Smooth muscle cell (in vitro differentiated cells): ENCODE measurements at regions not wholly inside any gene's neighbourhood (a gene's known extent, or its start where the extent isn't known, plus 50 kb on each side); places are given as distances from the start of the nearest gene placed in this dataset.

ENCODE experiments used
- DNase-seq: peaks from one replicate; lab custom pipeline; 2025; ENCODE audit not compliant: unreplicated experiment; lab: John Stamatoyannopoulos, UW
- H2AFZ ChIP-seq: fragments of 200-600 bp; sonication (generic); 2 replicates; pipeline ENCODE4 v1.6.0; 2016; ENCODE audit warnings: antibody characterized with exemption, low read depth, mild to moderate bottlenecking
- H3F3A ChIP-seq: fragments of 200-600 bp; sonication (generic); 2 replicates; pipeline ENCODE4 v1.6.0; 2017; ENCODE audit warnings: antibody characterized with exemption, low read depth
- H3K27ac ChIP-seq: fragments of 200-600 bp; sonication (generic); 2 replicates; pipeline ENCODE4 v1.5.1; 2016; ENCODE audit warnings: low read depth, mild to moderate bottlenecking
- H3K27me3 ChIP-seq: fragments of 200-600 bp; sonication (generic); 2 replicates; pipeline ENCODE4 v1.6.1; 2016; ENCODE audit warnings: low read depth, mild to moderate bottlenecking
- H3K36me3 ChIP-seq: fragments of 200-600 bp; sonication (generic); 2 replicates; pipeline ENCODE4 v1.5.1; 2016; ENCODE audit warnings: low read depth
- H3K4me1 ChIP-seq: fragments of 200-600 bp; sonication (generic); 2 replicates; pipeline ENCODE4 v1.5.1; 2016; ENCODE audit warnings: low read depth
- H3K4me2 ChIP-seq: fragments of 200-600 bp; sonication (generic); 2 replicates; pipeline ENCODE4 v1.6.0; 2016; ENCODE audit warnings: mild to moderate bottlenecking
- H3K4me3 ChIP-seq: fragments of 200-600 bp; sonication (generic); 2 replicates; pipeline ENCODE4 v1.5.1; 2016; ENCODE audit warnings: mild to moderate bottlenecking
- H3K79me2 ChIP-seq: fragments of 200-600 bp; sonication (generic); 2 replicates; pipeline ENCODE4 v1.6.0; 2016; ENCODE audit warnings: low read depth, mild to moderate bottlenecking
- H3K9ac ChIP-seq: fragments of 200-600 bp; sonication (generic); 2 replicates; pipeline ENCODE4 v1.6.0; 2016; ENCODE audit warnings: low read depth
- H3K9me3 ChIP-seq: fragments of 200-600 bp; sonication (generic); replicated peaks from 2 replicates; pipeline ENCODE4 v1.5.1; 2016; ENCODE audit warnings: low read depth
- H4K20me1 ChIP-seq: fragments of 200-600 bp; sonication (generic); 2 replicates; pipeline ENCODE4 v1.6.0; 2016; ENCODE audit warnings: low read depth
- CTCF ChIP-seq: fragments of 200-600 bp; sonication (generic); IDR thresholded peaks from 2 replicates; pipeline ENCODE4 v1.5.1; 2017; ENCODE audit warnings: borderline replicate concordance, mild to moderate bottlenecking, antibody characterized with exemption; ENCODE audit not compliant: insufficient read depth, poor library complexity, severe bottlenecking
- WGBS: methylation state at CpG from one replicate; pipeline ENCODE4 v1.1.7; 2016; ENCODE audit warnings: low lambda C conversion rate; 5-methylcytosine and 5-hydroxymethylcytosine counted together

GRCh38 chr10:28954211-28954610, 276.9 kb downstream of the BAMBI start:
- H3K79me2 ChIP-seq = no peaks in the 10 kb centered on the region
- no peak overlapping the region for H3K4me3 ChIP-seq
- no peaks in the 10 kb centered on the region for H3K27me3 ChIP-seq
- H3K4me2 ChIP-seq = peak overlapping the region; percentile 18
- 54% methylated on average over 2 of the region's 2 CpGs for WGBS
- H3K4me1 ChIP-seq = peaks cover 10% of the 10 kb centered on the region
- H3K9me3 ChIP-seq = no peaks in the 10 kb centered on the region
- no peak for DNase-seq
- H3K9ac ChIP-seq = no peak overlapping the region
- no peak overlapping the region for H2AFZ ChIP-seq
- H3F3A ChIP-seq = no peaks in the 10 kb centered on the region
- H3K36me3 ChIP-seq = no peaks in the 10 kb centered on the region
- H3K27ac ChIP-seq = no peak overlapping the region
- no peak for TF ChIP-seq CTCF
- H4K20me1 ChIP-seq = no peaks in the 10 kb centered on the region

- no peak overlapping the region for H2AFZ ChIP-seq
- DNase-seq = no peak
- no peaks in the 10 kb centered on the region for H4K20me1 ChIP-seq
- no peaks in the 10 kb centered on the region for H3K27me3 ChIP-seq
- no peak overlapping the region for H3K9ac ChIP-seq
- H3F3A ChIP-seq = no peaks in the 10 kb centered on the region
- no peak overlapping the region for H3K4me3 ChIP-seq
- H3K4me2 ChIP-seq = no peak overlapping the region
- H3K36me3 ChIP-seq = no peaks in the 10 kb centered on the region
- peaks cover 10% of the 10 kb centered on the region for H3K4me1 ChIP-seq
- H3K9me3 ChIP-seq = no peaks in the 10 kb centered on the region
- no peaks in the 10 kb centered on the region for H3K79me2 ChIP-seq
- no peak for TF ChIP-seq CTCF
- no peak overlapping the region for H3K27ac ChIP-seq
Observed at GRCh38 chr10:28958468-28958867, 281.1 kb downstream of the BAMBI start.

GRCh38 chr10:28959850-28960501, 282.7 kb downstream of the BAMBI start:
- no peak overlapping the region for H3K9ac ChIP-seq
- peak overlapping the region; percentile 14 for H3K4me2 ChIP-seq
- H3K4me1 ChIP-seq = no peaks in the 10 kb centered on the region
- H3K9me3 ChIP-seq = no peaks in the 10 kb centered on the region
- 91% methylated on average over 7 of the region's 7 CpGs for WGBS
- H3F3A ChIP-seq = no peaks in the 10 kb centered on the region
- peak overlapping the region; percentile 70 for H2AFZ ChIP-seq
- H3K79me2 ChIP-seq = no peaks in the 10 kb centered on the region
- DNase-seq = no peak
- no peak overlapping the region for H3K27ac ChIP-seq
- H3K27me3 ChIP-seq = no peaks in the 10 kb centered on the region
- no peaks in the 10 kb centered on the region for H3K36me3 ChIP-seq
- no peak overlapping the region for H3K4me3 ChIP-seq
- no peaks in the 10 kb centered on the region for H4K20me1 ChIP-seq
- no peak for TF ChIP-seq CTCF

- Histone ChIP-seq H3K9ac (no peak overlapping the region), H3K27ac (no peak overlapping the region), H2AFZ (no peak overlapping the region), H3K79me2 (no peaks in the 10 kb centered on the region), H3F3A (peaks cover 6% of the 10 kb centered on the region), H3K9me3 (no peaks in the 10 kb centered on the region), H3K36me3 (no peaks in the 10 kb centered on the region), H3K4me3 (no peak overlapping the region), H3K27me3 (no peaks in the 10 kb centered on the region), H4K20me1 (no peaks in the 10 kb centered on the region), H3K4me2 (no peak overlapping the region), H3K4me1 (no peaks in the 10 kb centered on the region)
- TF ChIP-seq CTCF = no peak
- DNase-seq = no peak
- WGBS = 92% methylated on average over 4 of the region's 4 CpGs
Observed at GRCh38 chr10:28962768-28963167, 285.4 kb downstream of the BAMBI start.
